ENCODE measurements at regions not wholly inside any gene's neighbourhood (a gene's known extent, or its start where the extent isn't known, plus 50 kb on each side); places are given as distances from the start of the nearest gene placed in this dataset.

GRCh38 chr12:115749071-115749841 is 528.2 kb downstream of the MED13L start:
- no peak for TF ChIP-seq POLR2A (IDR thresholded peaks at IDR 0.05)
- no peak for TF ChIP-seq CTCF (IDR thresholded peaks at IDR 0.05)
